Gastrocnemius medialis (tissue), 4 donors: ENCODE measurements at regions not wholly inside any gene's neighbourhood (a gene's known extent, or its start where the extent isn't known, plus 50 kb on each side); places are given as distances from the start of the nearest gene placed in this dataset.

Source experiments
- POLR2A ChIP-seq, 2 donors: fragments of 450-650 bp; IDR thresholded peaks; one replicate each; pipeline ENCODE4 v1.6.1; 2017; ENCODE audit warnings: antibody characterized with exemption in 2 of 2, mild to moderate bottlenecking in 2 of 2, moderate library complexity in 2 of 2
- TF ChIP-seq, protein P1 (sequence below), 5 experiments: fragments of 450-650 bp in 3 of 5; fragments of 200-600 bp in 2 of 5; sonication (generic) in 2 of 5; IDR thresholded peaks in 4 of 5; conservative IDR thresholded peaks in 1 of 5; 1 replicate in 4 of 5; 2 replicates in 1 of 5; pipeline ENCODE4 v1.5.1; 2016 to 2019; ENCODE audit warnings: antibody characterized with exemption in 5 of 5, mild to moderate bottlenecking in 3 of 5, moderate library complexity in 3 of 5

DNA sequence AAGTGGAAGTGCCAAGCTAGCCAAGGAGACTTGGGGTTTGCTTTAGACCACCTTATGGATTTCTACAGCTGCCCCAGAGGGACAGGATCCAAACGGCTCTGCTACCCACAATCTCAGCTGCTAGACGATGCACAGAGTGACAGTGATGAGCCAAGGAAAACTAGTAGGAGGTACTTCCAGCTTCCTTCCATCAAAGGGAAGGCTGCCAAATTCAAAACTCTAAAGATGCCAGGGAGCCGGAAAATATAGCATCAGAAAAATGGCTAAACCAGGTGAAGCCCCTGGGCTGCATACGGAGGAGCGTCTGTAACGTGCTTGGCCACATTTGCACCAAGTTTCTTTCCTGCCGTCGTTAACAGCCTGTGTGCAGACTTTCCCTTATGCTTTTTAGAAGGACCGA, 245.5 kb upstream of the ZNF521 start:
- TF ChIP-seq, protein P1, sequence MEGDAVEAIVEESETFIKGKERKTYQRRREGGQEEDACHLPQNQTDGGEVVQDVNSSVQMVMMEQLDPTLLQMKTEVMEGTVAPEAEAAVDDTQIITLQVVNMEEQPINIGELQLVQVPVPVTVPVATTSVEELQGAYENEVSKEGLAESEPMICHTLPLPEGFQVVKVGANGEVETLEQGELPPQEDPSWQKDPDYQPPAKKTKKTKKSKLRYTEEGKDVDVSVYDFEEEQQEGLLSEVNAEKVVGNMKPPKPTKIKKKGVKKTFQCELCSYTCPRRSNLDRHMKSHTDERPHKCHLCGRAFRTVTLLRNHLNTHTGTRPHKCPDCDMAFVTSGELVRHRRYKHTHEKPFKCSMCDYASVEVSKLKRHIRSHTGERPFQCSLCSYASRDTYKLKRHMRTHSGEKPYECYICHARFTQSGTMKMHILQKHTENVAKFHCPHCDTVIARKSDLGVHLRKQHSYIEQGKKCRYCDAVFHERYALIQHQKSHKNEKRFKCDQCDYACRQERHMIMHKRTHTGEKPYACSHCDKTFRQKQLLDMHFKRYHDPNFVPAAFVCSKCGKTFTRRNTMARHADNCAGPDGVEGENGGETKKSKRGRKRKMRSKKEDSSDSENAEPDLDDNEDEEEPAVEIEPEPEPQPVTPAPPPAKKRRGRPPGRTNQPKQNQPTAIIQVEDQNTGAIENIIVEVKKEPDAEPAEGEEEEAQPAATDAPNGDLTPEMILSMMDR (IDR thresholded peaks at IDR 0.05 in 4 of 5, conservative IDR thresholded peaks at IDR 0.05 in 1 of 5): no peak
- TF ChIP-seq POLR2A (IDR thresholded peaks at IDR 0.05): no peak
